Neural cell (in vitro differentiated cells): ENCODE measurements at regions not wholly inside any gene's neighbourhood (a gene's known extent, or its start where the extent isn't known, plus 50 kb on each side); places are given as distances from the start of the nearest gene placed in this dataset.

Experiments
- H2AFZ ChIP-seq: fragments of 200-600, 300-800 bp; sonication (generic), shearing (Covaris generic); 2 replicates; pipeline ENCODE4 v1.6.0; 2014; ENCODE audit warnings: low read depth, mild to moderate bottlenecking, antibody characterized with exemption, low read length, moderate library complexity
- H3F3A ChIP-seq: fragments of 200-600 bp; shearing (Covaris generic); 2 replicates; pipeline ENCODE4 v1.6.1; 2016; ENCODE audit warnings: mild to moderate bottlenecking, moderate library complexity, mixed read lengths, antibody characterized with exemption, low read length; ENCODE audit not compliant: insufficient read depth, poor library complexity, severe bottlenecking
- H3K27ac ChIP-seq: fragments of 200-600, 300-800 bp; sonication (generic), shearing (Covaris generic); 2 replicates; pipeline ENCODE4 v1.5.1; 2014; ENCODE audit warnings: mild to moderate bottlenecking, low read length, moderate library complexity
- H3K27me3 ChIP-seq: fragments of 300-800, 200-600 bp; sonication (generic), shearing (Covaris generic); 2 replicates; pipeline ENCODE4 v1.6.0; 2014; ENCODE audit warnings: mild to moderate bottlenecking, low read depth, low read length, moderate library complexity; ENCODE audit not compliant: insufficient read depth
- H3K36me3 ChIP-seq: fragments of 300-800, 200-600 bp; sonication (generic), shearing (Covaris generic); 2 replicates; pipeline ENCODE4 v1.5.1; 2014; ENCODE audit warnings: mild to moderate bottlenecking, antibody characterized with exemption, low read length, moderate library complexity; ENCODE audit not compliant: insufficient read depth
- H3K4me2 ChIP-seq: fragments of 300-800, 200-600 bp; sonication (generic), shearing (Covaris generic); 2 replicates; pipeline ENCODE4 v1.6.0; 2014; ENCODE audit warnings: mild to moderate bottlenecking, low read length
- H3K4me3 ChIP-seq: fragments of 300-800, 200-600 bp; sonication (generic), shearing (Covaris generic); 2 replicates; pipeline ENCODE4 v1.5.1; 2014; ENCODE audit warnings: mild to moderate bottlenecking, low read length, moderate library complexity
- H3K79me2 ChIP-seq: fragments of 200-600 bp; shearing (Covaris generic); replicated peaks from 2 replicates; pipeline ENCODE4 v1.6.0; 2014; ENCODE audit warnings: mild to moderate bottlenecking, low read length, moderate library complexity; ENCODE audit not compliant: insufficient read depth
- H3K9ac ChIP-seq: fragments of 300-800, 200-600 bp; sonication (generic), shearing (Covaris generic); 2 replicates; pipeline ENCODE4 v1.6.1; 2016; ENCODE audit warnings: mild to moderate bottlenecking, low read length, mixed read lengths
- H3K9me2 ChIP-seq: fragments of 200-600 bp; shearing (Covaris generic); 2 replicates; pipeline ENCODE4 v1.6.1; 2016; ENCODE audit warnings: mild to moderate bottlenecking, low read length, mixed read lengths; ENCODE audit not compliant: insufficient read depth
- H3K9me3 ChIP-seq: fragments of 200-600, 300-800 bp; sonication (generic), shearing (Covaris generic); 2 replicates; pipeline ENCODE4 v1.6.1; 2016; ENCODE audit warnings: mild to moderate bottlenecking, mixed run types, low read length, moderate library complexity, mixed read lengths
- H4K20me1 ChIP-seq: fragments of 200-600 bp; shearing (Covaris generic); 2 replicates; pipeline ENCODE4 v1.6.1; 2016; ENCODE audit warnings: mild to moderate bottlenecking, mixed run types; ENCODE audit not compliant: insufficient read depth
- CTCF ChIP-seq: fragments of 450-650 bp; IDR thresholded peaks from 2 replicates; pipeline ENCODE4 v1.5.1; 2014; ENCODE audit warnings: antibody characterized with exemption, mild to moderate bottlenecking, moderate library complexity; ENCODE audit not compliant: poor library complexity, severe bottlenecking
- EP300 ChIP-seq: fragments of 450-650 bp; conservative IDR thresholded peaks from 2 replicates; pipeline ENCODE4 v1.6.1; 2014; ENCODE audit warnings: antibody characterized with exemption, mild to moderate bottlenecking, moderate library complexity; ENCODE audit not compliant: poor library complexity, severe bottlenecking
- EZH2 ChIP-seq: fragments of 200-600, 300-800 bp; shearing (Covaris generic), sonication (generic); IDR thresholded peaks from 2 replicates; pipeline ENCODE4 v1.6.1; 2014; ENCODE audit warnings: antibody characterized with exemption, low read length, borderline replicate concordance, mild to moderate bottlenecking; ENCODE audit not compliant: insufficient read depth, poor library complexity, severe bottlenecking
- MXI1 ChIP-seq: fragments of 450-650 bp; conservative IDR thresholded peaks from 2 replicates; pipeline ENCODE4 v1.6.1; 2014; ENCODE audit warnings: antibody characterized with exemption, mild to moderate bottlenecking; ENCODE audit not compliant: poor library complexity, severe bottlenecking
- POLR2AphosphoS5 ChIP-seq: IDR thresholded peaks from 2 replicates; pipeline ENCODE4 v1.6.1; 2012
- RAD21 ChIP-seq: fragments of 450-650 bp; conservative IDR thresholded peaks from 2 replicates; pipeline ENCODE4 v1.6.1; 2014; ENCODE audit warnings: antibody characterized with exemption, mild to moderate bottlenecking, moderate library complexity
- REST ChIP-seq: IDR thresholded peaks from 2 replicates; pipeline ENCODE4 v1.6.1; 2012; ENCODE audit warnings: borderline replicate concordance
- SMC3 ChIP-seq: fragments of 450-650 bp; conservative IDR thresholded peaks from 2 replicates; pipeline ENCODE4 v1.6.1; 2014; ENCODE audit warnings: antibody characterized with exemption, mild to moderate bottlenecking, moderate library complexity; ENCODE audit not compliant: poor library complexity
- TAF1 ChIP-seq: IDR thresholded peaks from 2 replicates; pipeline ENCODE4 v1.6.1; 2012; ENCODE audit warnings: low read depth

- Histone ChIP-seq H3K9ac (no peak overlapping the region), H4K20me1 (no peaks in the 10 kb centered on the region), H3F3A (no peaks in the 10 kb centered on the region), H3K4me3 (no peak overlapping the region), H3K9me3 (no peaks in the 10 kb centered on the region), H2AFZ (no peak overlapping the region), H3K27ac (no peak overlapping the region), H3K9me2 (no peaks in the 10 kb centered on the region), H3K27me3 (no peaks in the 10 kb centered on the region), H3K79me2 (no peaks in the 10 kb centered on the region), H3K36me3 (no peaks in the 10 kb centered on the region), H3K4me2 (no peak overlapping the region)
- TF ChIP-seq EZH2 (no peak), TAF1 (no peak), POLR2AphosphoS5 (no peak), MXI1 (no peak), SMC3 (no peak), REST (no peak), EP300 (no peak), RAD21 (no peak), CTCF (no peak)
Observed at GRCh38 chr10:88074971-88075370, 211.5 kb downstream of the PTEN start.

- no peak overlapping the region for H2AFZ ChIP-seq
- H3K9me2 ChIP-seq = no peaks in the 10 kb centered on the region
- H3K4me3 ChIP-seq = no peak overlapping the region
- H3K27me3 ChIP-seq = no peaks in the 10 kb centered on the region
- H3K27ac ChIP-seq = no peak overlapping the region
- H3F3A ChIP-seq = no peaks in the 10 kb centered on the region
- TF ChIP-seq TAF1 (no peak), EZH2 (no peak), CTCF (no peak), REST (no peak)
- no peak overlapping the region for H3K9ac ChIP-seq
- no peaks in the 10 kb centered on the region for H4K20me1 ChIP-seq
- no peaks in the 10 kb centered on the region for H3K36me3 ChIP-seq
- H3K79me2 ChIP-seq = no peaks in the 10 kb centered on the region
- H3K4me2 ChIP-seq = no peak overlapping the region
- no peaks in the 10 kb centered on the region for H3K9me3 ChIP-seq
Observed at GRCh38 chr10:88076027-88076880, 212.8 kb downstream of the PTEN start.
